ENCODE measurements at regions not wholly inside any gene's neighbourhood (a gene's known extent, or its start where the extent isn't known, plus 50 kb on each side); places are given as distances from the start of the nearest gene placed in this dataset.

GRCh38 chr5:9955586-9955985, 294.1 kb downstream of the ATPSCKMT start:
- TF ChIP-seq GATA3 (IDR thresholded peaks at IDR 0.05; ENCODE audit: low read depth, low read length) (no peak), GATA2 (IDR thresholded peaks at IDR 0.05; ENCODE audit: low read depth, low read length) (peak; percentile 66)

GRCh38 chr5:9954869-9955268, 294.8 kb downstream of the ATPSCKMT start:
- TF ChIP-seq GATA2 (IDR thresholded peaks at IDR 0.05; ENCODE audit: low read depth, low read length) (peak; percentile 66; the same call in 1 of the 2 replicates), GATA3 (IDR thresholded peaks at IDR 0.05; ENCODE audit: low read depth, low read length) (peak; percentile 94)

- TF ChIP-seq GATA3 (IDR thresholded peaks at IDR 0.05; ENCODE audit: low read depth, low read length), result no peak
- TF ChIP-seq GATA2 (IDR thresholded peaks at IDR 0.05; ENCODE audit: low read depth, low read length), result no peak
Measured at GRCh38 chr5:9953691-9954090, 296.0 kb downstream of the ATPSCKMT start.

- TF ChIP-seq GATA3 (IDR thresholded peaks at IDR 0.05; ENCODE audit: low read depth, low read length) (no peak), GATA2 (IDR thresholded peaks at IDR 0.05; ENCODE audit: low read depth, low read length) (no peak)
Measured at GRCh38 chr5:9951865-9952516, 297.7 kb downstream of the ATPSCKMT start.

- no peak for TF ChIP-seq GATA2 (IDR thresholded peaks at IDR 0.05; ENCODE audit: low read depth, low read length)
- no peak for TF ChIP-seq GATA3 (IDR thresholded peaks at IDR 0.05; ENCODE audit: low read depth, low read length)
Measured at GRCh38 chr5:9947944-9948343, 301.7 kb downstream of the ATPSCKMT start.

GRCh38 chr5:9947225-9947714, 302.4 kb downstream of the ATPSCKMT start:
- TF ChIP-seq GATA2 (IDR thresholded peaks at IDR 0.05; ENCODE audit: low read depth, low read length) (no peak), GATA3 (IDR thresholded peaks at IDR 0.05; ENCODE audit: low read depth, low read length) (no peak)

- no peak for TF ChIP-seq GATA2 (IDR thresholded peaks at IDR 0.05; ENCODE audit: low read depth, low read length)
- no peak for TF ChIP-seq GATA3 (IDR thresholded peaks at IDR 0.05; ENCODE audit: low read depth, low read length)
Measured at GRCh38 chr5:9932770-9933169, 302.6 kb upstream of the TAS2R1 start.

GRCh38 chr5:9930156-9930555, 300.0 kb upstream of the TAS2R1 start:
- TF ChIP-seq GATA2 (IDR thresholded peaks at IDR 0.05; ENCODE audit: low read depth, low read length), result no peak
- TF ChIP-seq GATA3 (IDR thresholded peaks at IDR 0.05; ENCODE audit: low read depth, low read length), result no peak

- no peak for TF ChIP-seq GATA2 (IDR thresholded peaks at IDR 0.05; ENCODE audit: low read depth, low read length)
- TF ChIP-seq GATA3 (IDR thresholded peaks at IDR 0.05; ENCODE audit: low read depth, low read length), result no peak
Measured at GRCh38 chr5:9928326-9928725, 298.2 kb upstream of the TAS2R1 start.

GRCh38 chr5:9927521-9927997, 297.4 kb upstream of the TAS2R1 start:
- TF ChIP-seq GATA3 (IDR thresholded peaks at IDR 0.05; ENCODE audit: low read depth, low read length) (no peak), GATA2 (IDR thresholded peaks at IDR 0.05; ENCODE audit: low read depth, low read length) (no peak)

- TF ChIP-seq GATA2 (IDR thresholded peaks at IDR 0.05; ENCODE audit: low read depth, low read length), result no peak
- no peak for TF ChIP-seq GATA3 (IDR thresholded peaks at IDR 0.05; ENCODE audit: low read depth, low read length)
Measured at GRCh38 chr5:9927106-9927505, 297.0 kb upstream of the TAS2R1 start.

- TF ChIP-seq GATA3 (IDR thresholded peaks at IDR 0.05; ENCODE audit: low read depth, low read length) (no peak), GATA2 (IDR thresholded peaks at IDR 0.05; ENCODE audit: low read depth, low read length) (no peak)
Measured at GRCh38 chr5:9924614-9925013, 294.5 kb upstream of the TAS2R1 start.

- TF ChIP-seq GATA3 (IDR thresholded peaks at IDR 0.05; ENCODE audit: low read depth, low read length) (no peak), GATA2 (IDR thresholded peaks at IDR 0.05; ENCODE audit: low read depth, low read length) (no peak)
Measured at GRCh38 chr5:9922719-9923118, 292.6 kb upstream of the TAS2R1 start.

- TF ChIP-seq GATA3 (IDR thresholded peaks at IDR 0.05; ENCODE audit: low read depth, low read length) (no peak), GATA2 (IDR thresholded peaks at IDR 0.05; ENCODE audit: low read depth, low read length) (no peak)
Measured at GRCh38 chr5:9920697-9921096, 290.5 kb upstream of the TAS2R1 start.

GRCh38 chr5:9919306-9920030, 289.3 kb upstream of the TAS2R1 start:
- TF ChIP-seq GATA3 (IDR thresholded peaks at IDR 0.05; ENCODE audit: low read depth, low read length), result no peak
- TF ChIP-seq GATA2 (IDR thresholded peaks at IDR 0.05; ENCODE audit: low read depth, low read length), result no peak

All from SH-SY5Y (cell line).